ENCODE measurements at regions not wholly inside any gene's neighbourhood (a gene's known extent, or its start where the extent isn't known, plus 50 kb on each side); places are given as distances from the start of the nearest gene placed in this dataset.

DNA sequence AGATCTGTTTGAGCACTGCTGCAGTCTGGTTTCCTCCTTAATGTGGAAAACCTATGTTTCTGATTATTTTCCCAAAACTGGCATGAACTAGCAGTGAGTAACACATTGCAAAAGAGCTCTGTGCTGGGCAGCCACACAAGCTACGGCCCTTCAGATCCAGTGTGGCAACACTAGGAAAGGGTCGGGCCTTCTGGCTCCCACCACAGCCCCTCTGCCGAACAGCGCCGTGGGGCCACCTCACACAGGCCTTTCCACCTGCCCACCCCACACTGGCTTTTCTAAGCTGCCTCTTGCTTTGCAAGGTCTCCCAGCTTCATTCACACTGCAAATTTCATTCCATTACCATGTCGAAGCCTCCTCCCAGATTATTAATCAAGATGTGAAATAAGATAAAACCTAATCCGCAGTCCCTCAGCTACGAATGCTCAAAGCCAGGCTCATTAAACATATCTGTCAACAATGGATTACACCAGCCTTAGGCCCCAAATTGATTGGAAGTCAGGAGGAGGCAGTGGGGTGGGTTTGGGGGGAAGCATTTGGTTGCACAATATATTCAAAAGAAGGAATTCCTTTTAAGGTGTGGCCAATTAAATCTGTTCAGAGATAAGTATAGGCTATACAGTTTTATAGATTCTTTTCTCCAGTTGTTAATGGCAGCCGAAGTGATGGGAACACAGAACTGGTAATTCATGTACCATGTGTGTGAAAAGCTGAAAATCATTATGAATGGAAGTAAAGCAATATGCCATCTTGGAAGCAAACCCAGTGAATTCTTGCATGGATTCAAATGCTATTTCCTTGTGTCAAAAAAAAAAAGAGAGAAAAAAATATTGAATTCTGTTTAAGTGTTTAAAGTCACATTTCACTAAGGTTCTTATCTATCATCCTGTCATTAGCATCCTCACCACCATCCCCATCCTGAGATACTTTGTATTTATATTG lies 223.7 kb downstream of the MTERF1 start:
- H3K27me3 Mint-ChIP-seq = no peaks in the 10 kb centered on the region
- no peak for DNase-seq
- no peaks in the 10 kb centered on the region for H3K4me1 Mint-ChIP-seq
- H3K9me3 Mint-ChIP-seq = peaks cover 0 to 8% (median 0%) of the 10 kb centered on the region in 9 donors
- H3K27ac Mint-ChIP-seq = peak overlapping the region in 1 of 10 donors; percentile 15
- no peaks in the 10 kb centered on the region for H3K36me3 Mint-ChIP-seq
- POLR2A ChIA-PET = no interaction called here
- ATAC-seq = no peak
- H3K4me3 Mint-ChIP-seq = no peak overlapping the region

DNA sequence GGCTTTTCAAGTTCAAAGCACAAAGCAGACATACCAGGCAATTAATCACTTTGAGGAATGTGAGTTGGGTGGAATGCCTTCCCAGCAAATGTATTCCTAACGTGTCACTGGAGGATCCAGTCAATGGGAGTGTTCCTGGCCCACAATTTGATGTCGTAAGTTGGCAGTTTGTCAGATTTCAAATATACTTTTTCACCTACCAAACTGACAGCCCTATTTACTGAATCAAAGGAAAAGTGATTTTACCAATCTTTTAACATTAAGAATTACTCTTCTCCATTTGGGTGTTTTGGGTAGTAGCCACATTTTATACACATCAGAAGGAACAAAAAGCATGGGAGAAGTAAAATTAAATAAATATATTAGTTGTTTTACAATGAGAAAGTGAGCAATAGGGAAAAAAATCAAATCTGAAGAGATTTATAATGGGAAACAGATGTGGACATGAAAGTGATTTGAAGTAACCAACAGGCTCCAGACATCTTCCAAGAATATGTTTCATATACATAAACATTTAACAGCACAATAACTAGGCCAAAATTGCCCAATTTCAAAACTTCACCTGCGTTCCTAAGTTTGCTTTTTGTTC lies 222.9 kb downstream of the MTERF1 start:
- H3K27ac Mint-ChIP-seq = no peak overlapping the region
- ATAC-seq (no peak), DNase-seq (no peak)
- H3K4me3 Mint-ChIP-seq = no peak overlapping the region
- no peaks in the 10 kb centered on the region for H3K27me3 Mint-ChIP-seq
- POLR2A ChIA-PET = no interaction called here
- H3K36me3 Mint-ChIP-seq = no peaks in the 10 kb centered on the region
- H3K9me3 Mint-ChIP-seq = peaks cover 0 to 3% (median 0%) of the 10 kb centered on the region in 9 donors
- no peaks in the 10 kb centered on the region for H3K4me1 Mint-ChIP-seq

DNA sequence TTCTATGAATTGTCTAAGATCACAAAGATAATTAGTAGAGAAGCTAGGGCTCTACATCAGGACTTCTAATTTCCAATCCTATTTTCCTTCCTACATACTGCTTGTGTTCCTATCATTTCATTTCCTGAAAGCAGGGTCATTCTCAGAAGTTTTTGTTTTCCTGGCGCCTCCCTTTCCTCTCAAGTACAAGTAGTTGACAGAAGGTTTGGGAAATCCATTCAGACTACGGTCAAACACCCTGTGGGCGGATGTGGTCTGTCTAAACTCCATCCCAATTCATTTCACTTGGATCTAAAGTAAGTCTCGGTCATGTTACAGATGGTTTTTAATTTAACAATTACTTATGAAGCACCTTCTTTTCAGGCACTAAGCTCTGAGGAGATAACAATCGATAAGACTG lies 221.4 kb downstream of the MTERF1 start:
- H3K36me3 Mint-ChIP-seq = no peaks in the 10 kb centered on the region
- POLR2A ChIA-PET = no interaction called here

DNA sequence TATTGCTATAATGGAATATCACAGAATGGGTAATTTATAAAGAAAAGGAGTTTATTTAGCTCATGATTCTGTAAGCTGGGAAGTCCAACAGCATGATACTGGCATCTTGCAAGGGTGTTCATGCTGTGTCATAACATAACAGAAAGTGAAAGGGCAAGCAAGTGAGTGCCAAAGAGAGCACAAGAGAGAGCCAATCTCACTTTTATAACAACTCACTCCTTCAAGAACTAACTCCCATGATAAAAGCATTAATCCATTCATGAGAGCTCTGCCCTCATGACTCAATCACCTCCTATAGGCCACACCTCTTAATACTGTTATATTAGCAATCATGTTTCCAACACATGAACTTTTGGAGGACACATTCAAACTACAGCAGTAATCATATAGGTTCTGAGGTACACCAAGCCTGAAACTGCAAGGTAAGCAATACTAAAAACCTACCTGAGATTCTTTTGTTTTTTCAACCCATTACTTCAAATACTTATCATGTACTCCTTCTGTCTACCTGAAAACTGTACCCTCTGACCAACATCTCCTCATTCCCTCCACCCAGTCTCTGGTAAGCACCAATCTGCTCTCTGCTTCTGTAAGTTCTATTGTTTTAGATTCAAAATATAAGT lies 219.7 kb downstream of the MTERF1 start:
- no peaks in the 10 kb centered on the region for H3K4me1 Mint-ChIP-seq
- no peaks in the 10 kb centered on the region for H3K36me3 Mint-ChIP-seq
- H3K4me3 Mint-ChIP-seq = no peak overlapping the region
- POLR2A ChIA-PET = no interaction called here
- DNase-seq (no peak), ATAC-seq (no peak)
- H3K27ac Mint-ChIP-seq = no peak overlapping the region
- H3K9me3 Mint-ChIP-seq = peaks cover 0 to 16% (median 2%) of the 10 kb centered on the region in 9 donors
- H3K27me3 Mint-ChIP-seq = peaks cover 0 to 2% (median 0%) of the 10 kb centered on the region in 5 donors

More for the DNA sequence above, 221.4 kb downstream of the MTERF1 start:
- Mint-ChIP-seq H3K27me3 (peaks cover 0 to 2% (median 0%) of the 10 kb centered on the region in 5 donors), H3K4me1 (no peaks in the 10 kb centered on the region), H3K4me3 (no peak overlapping the region), H3K9me3 (peaks cover 0 to 10% (median 0%) of the 10 kb centered on the region in 9 donors), H3K27ac (no peak overlapping the region)
- ATAC-seq (no peak), DNase-seq (no peak)

DNA sequence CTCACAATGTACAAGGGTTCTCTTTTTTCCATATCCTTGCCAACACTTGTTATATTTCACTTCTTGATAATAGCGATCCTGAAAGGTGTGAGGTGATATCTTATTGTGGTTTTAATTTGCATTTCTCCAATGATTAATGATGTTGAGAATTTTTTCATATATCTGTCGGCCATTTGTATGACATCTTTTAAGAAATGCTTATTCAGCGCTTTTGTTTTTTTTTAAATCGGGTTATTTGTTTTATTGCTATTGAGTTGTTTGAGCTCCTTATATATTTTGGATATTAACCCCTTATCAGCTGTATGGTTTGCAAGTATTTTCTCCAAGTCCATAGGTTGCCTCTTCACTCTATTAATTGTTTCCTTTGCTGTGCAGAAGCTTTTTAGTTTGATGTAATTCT lies 218.8 kb downstream of the MTERF1 start:
- POLR2A ChIA-PET = no interaction called here
- ATAC-seq = no peak
- Mint-ChIP-seq H3K4me3 (no peak overlapping the region), H3K9me3 (peaks cover 0 to 16% (median 2%) of the 10 kb centered on the region in 9 donors), H3K4me1 (no peaks in the 10 kb centered on the region), H3K27ac (no peak overlapping the region), H3K36me3 (no peaks in the 10 kb centered on the region), H3K27me3 (peaks cover 0 to 2% (median 0%) of the 10 kb centered on the region in 5 donors)
- DNase-seq = no peak

GRCh38 chr7:91668217-91668616 lies 212.3 kb downstream of the MTERF1 start:
- Mint-ChIP-seq H3K27me3 (peaks cover 0 to 2% (median 0%) of the 10 kb centered on the region in 5 donors), H3K9me3 (peaks cover 0 to 11% (median 2%) of the 10 kb centered on the region in 9 donors), H3K36me3 (peaks cover 0 to 5% (median 0%) of the 10 kb centered on the region in 3 donors), H3K27ac (no peak overlapping the region), H3K4me1 (no peaks in the 10 kb centered on the region), H3K4me3 (no peak overlapping the region)
- no peak for DNase-seq
- ATAC-seq = no peak
- POLR2A ChIA-PET = no interaction called here

DNA sequence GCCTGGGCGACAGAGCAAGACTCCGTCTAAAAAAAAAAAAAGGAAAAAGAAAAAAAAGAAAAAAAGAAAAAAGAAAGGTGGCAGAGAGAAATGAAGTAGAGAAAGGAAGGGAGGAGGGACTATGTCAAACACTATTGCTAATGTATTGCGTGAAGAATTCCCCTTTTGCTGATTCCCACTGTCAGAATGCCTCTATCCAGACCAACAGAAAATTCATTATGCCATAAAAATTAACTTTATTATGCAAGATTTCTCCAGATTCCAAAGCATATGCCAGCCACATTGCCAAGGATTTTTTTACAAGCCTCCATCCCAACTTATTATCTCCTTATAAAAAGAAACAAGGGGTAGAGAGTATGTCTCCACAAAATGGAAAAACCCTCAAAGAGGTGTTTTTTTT lies 209.3 kb downstream of the MTERF1 start:
- Mint-ChIP-seq H3K4me1 (no peaks in the 10 kb centered on the region), H3K9me3 (peaks cover 0 to 8% (median 0%) of the 10 kb centered on the region in 9 donors), H3K27me3 (no peaks in the 10 kb centered on the region), H3K27ac (no peak overlapping the region), H3K36me3 (peaks cover 0 to 5% (median 0%) of the 10 kb centered on the region in 3 donors), H3K4me3 (no peak overlapping the region)
- DNase-seq = no peak
- POLR2A ChIA-PET = no interaction called here
- ATAC-seq = no peak

- Mint-ChIP-seq H3K36me3 (peaks cover 2 to 9% (median 3%) of the 10 kb centered on the region in 3 donors), H3K4me3 (no peak overlapping the region), H3K9me3 (peaks cover 1 to 21% (median 8%) of the 10 kb centered on the region in 9 donors), H3K4me1 (no peaks in the 10 kb centered on the region), H3K27me3 (no peaks in the 10 kb centered on the region), H3K27ac (no peak overlapping the region)
- POLR2A ChIA-PET = no interaction called here
- ATAC-seq (no peak), DNase-seq (no peak)
Measured at GRCh38 chr7:91674470-91674869, 206.0 kb downstream of the MTERF1 start.

DNA sequence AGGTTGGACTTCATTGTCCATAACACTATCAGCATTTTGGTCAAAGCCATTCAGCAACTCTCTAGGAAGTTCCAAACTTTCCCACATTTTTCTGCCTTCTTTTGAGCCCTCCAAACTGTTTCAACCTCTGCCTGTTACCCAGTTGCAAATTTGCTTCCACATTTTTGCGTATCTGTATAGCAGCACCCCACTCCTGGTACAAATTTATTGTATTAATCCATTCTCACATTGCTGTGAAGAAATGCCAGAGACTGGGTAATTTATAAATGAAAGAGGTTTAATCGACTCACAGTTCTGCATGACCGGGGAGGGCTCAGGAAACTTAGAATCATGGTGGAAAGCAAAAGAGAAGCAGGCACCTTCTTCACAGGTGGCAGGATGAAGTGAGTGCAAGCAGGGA lies 198.8 kb downstream of the MTERF1 start:
- Mint-ChIP-seq H3K9me3 (peaks cover 3 to 70% (median 30%) of the 10 kb centered on the region in 9 donors), H3K4me3 (no peak overlapping the region), H3K27ac (no peak overlapping the region), H3K27me3 (no peaks in the 10 kb centered on the region), H3K4me1 (no peaks in the 10 kb centered on the region), H3K36me3 (peaks cover 2 to 36% (median 12%) of the 10 kb centered on the region in 3 donors)
- no peak for ATAC-seq
- POLR2A ChIA-PET = no interaction called here
- DNase-seq = no peak

DNA sequence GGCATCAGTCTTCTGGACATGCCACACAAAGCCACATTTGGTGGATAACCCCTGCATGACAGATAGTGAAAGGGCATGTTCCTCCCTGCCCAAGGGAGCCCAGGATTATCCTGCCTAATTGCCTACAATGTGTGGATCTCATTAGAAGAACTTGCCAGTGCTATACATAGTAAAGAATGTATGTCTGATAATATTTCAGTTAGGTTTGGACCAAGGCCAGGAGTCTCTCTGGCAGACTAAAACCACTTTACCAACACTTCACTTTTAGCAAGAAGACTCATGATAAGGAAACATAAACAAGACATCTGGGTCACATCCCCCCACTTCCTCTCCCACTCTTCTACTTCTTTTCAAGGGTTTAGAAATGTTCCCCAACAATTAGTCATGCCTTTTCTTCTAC lies 196.7 kb downstream of the MTERF1 start:
- H3K4me1 Mint-ChIP-seq = no peaks in the 10 kb centered on the region
- H3K9me3 Mint-ChIP-seq = peaks cover 6 to 69% (median 40%) of the 10 kb centered on the region in 9 donors
- H3K36me3 Mint-ChIP-seq = peaks cover 2 to 41% (median 12%) of the 10 kb centered on the region in 3 donors
- no peak for DNase-seq
- POLR2A ChIA-PET = no interaction called here
- no peak for ATAC-seq
- no peak overlapping the region for H3K4me3 Mint-ChIP-seq
- no peak overlapping the region for H3K27ac Mint-ChIP-seq
- H3K27me3 Mint-ChIP-seq = peaks cover 0 to 1% (median 0%) of the 10 kb centered on the region in 5 donors

DNA sequence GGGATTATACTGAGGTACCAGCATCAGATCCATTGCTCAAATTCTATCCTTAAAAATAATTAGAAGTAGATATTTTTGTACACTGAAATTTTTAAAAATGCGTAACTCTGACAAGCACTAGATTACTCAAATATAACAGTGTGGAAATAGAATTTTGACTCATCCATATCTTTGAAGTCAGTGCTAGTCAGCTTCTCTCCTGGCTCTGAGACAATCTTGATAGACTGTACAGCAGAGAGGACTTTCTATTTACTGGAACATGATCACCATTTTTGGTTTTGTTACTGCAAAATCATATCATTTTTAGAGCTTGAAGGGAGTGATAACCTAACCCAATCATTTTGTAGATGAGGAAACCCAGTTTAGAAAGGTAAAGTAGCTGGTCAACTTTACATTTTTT lies 195.0 kb downstream of the MTERF1 start:
- POLR2A ChIA-PET = no interaction called here

DNA sequence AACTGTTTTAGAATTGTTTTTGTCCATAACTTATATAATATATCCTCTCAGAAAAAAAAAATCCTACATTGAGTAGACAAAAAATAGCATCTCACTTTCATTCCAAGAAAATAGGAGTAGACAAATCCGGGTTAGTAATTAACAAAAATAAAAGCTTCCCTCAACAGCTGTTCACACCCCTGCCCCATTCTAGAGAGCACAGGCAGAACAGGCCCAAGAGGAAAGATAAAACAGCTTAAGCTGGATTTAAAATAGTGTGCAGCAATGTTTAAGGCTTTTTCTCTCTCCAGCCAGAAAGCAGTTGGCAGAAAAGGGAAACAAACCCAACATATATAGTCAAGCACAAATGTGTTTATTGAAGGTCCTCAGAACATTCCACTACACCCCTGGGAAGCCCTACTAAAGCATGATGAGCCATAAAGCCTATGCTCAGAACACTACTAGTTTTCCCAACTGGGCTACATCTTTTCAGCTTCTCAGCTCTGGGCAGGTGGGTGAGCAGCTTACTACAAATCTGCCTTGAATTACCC lies 189.9 kb downstream of the MTERF1 start:
- Mint-ChIP-seq H3K9me3 (peaks cover 0 to 26% (median 8%) of the 10 kb centered on the region in 9 donors), H3K4me3 (no peak overlapping the region), H3K4me1 (no peaks in the 10 kb centered on the region), H3K27ac (no peak overlapping the region), H3K36me3 (peaks cover 0 to 14% (median 8%) of the 10 kb centered on the region in 3 donors), H3K27me3 (peaks cover 0 to 1% (median 0%) of the 10 kb centered on the region in 5 donors)
- ATAC-seq (no peak), DNase-seq (no peak)
- POLR2A ChIA-PET = no interaction called here

More for the DNA sequence above, 195.0 kb downstream of the MTERF1 start:
- no peak for DNase-seq
- no peak for ATAC-seq
- no peaks in the 10 kb centered on the region for H3K4me1 Mint-ChIP-seq
- H3K27me3 Mint-ChIP-seq = peaks cover 0 to 1% (median 0%) of the 10 kb centered on the region in 5 donors
- H3K9me3 Mint-ChIP-seq = peaks cover 3 to 59% (median 24%) of the 10 kb centered on the region in 9 donors
- no peak overlapping the region for H3K4me3 Mint-ChIP-seq
- H3K36me3 Mint-ChIP-seq = peaks cover 0 to 31% (median 13%) of the 10 kb centered on the region in 3 donors
- H3K27ac Mint-ChIP-seq = no peak overlapping the region

- Mint-ChIP-seq H3K27ac (no peak overlapping the region), H3K36me3 (peaks cover 0 to 9% (median 8%) of the 10 kb centered on the region in 3 donors), H3K9me3 (peaks cover 0 to 33% (median 14%) of the 10 kb centered on the region in 9 donors), H3K4me1 (no peaks in the 10 kb centered on the region), H3K27me3 (peaks cover 0 to 2% (median 0%) of the 10 kb centered on the region in 5 donors), H3K4me3 (no peak overlapping the region)
- DNase-seq (no peak), ATAC-seq (no peak)
- POLR2A ChIA-PET = no interaction called here
Measured at GRCh38 chr7:91691865-91692264, 188.6 kb downstream of the MTERF1 start.
